ENCODE measurements at regions not wholly inside any gene's neighbourhood (a gene's known extent, or its start where the extent isn't known, plus 50 kb on each side); places are given as distances from the start of the nearest gene placed in this dataset.
A peak's percentile ranks its signal among the peaks of the same experiment; 100 is the strongest.

- Mint-ChIP-seq H3K9me3 (peaks cover 0 to 37% (median 7%) of the 10 kb centered on the region in 9 donors), H3K27ac (no peak overlapping the region), H3K4me1 (no peaks in the 10 kb centered on the region), H3K36me3 (no peaks in the 10 kb centered on the region), H3K4me3 (no peak overlapping the region), H3K27me3 (no peaks in the 10 kb centered on the region)
- no peak for ATAC-seq
- no peak for DNase-seq
- POLR2A ChIA-PET = no interaction called here
Measured at GRCh38 chr13:68145852-68146251, 915.7 kb upstream of the PCDH9 start.

- DNase-seq = no peak
- Mint-ChIP-seq H3K36me3 (no peaks in the 10 kb centered on the region), H3K27me3 (no peaks in the 10 kb centered on the region), H3K27ac (no peak overlapping the region), H3K9me3 (peaks cover 3 to 25% (median 12%) of the 10 kb centered on the region in 9 donors), H3K4me1 (no peaks in the 10 kb centered on the region), H3K4me3 (peak overlapping the region in 1 of 10 donors; percentile 57)
- POLR2A ChIA-PET = no interaction called here
- ATAC-seq = no peak
Measured at GRCh38 chr13:68128297-68128915, 898.3 kb upstream of the PCDH9 start.

GRCh38 chr13:68125087-68125480 is 894.9 kb upstream of the PCDH9 start:
- ATAC-seq (no peak), DNase-seq (no peak)
- no peaks in the 10 kb centered on the region for H3K4me1 Mint-ChIP-seq
- POLR2A ChIA-PET = no interaction called here
- H3K4me3 Mint-ChIP-seq = no peak overlapping the region
- peaks cover 0 to 13% (median 7%) of the 10 kb centered on the region in 9 donors for H3K9me3 Mint-ChIP-seq
- no peak overlapping the region for H3K27ac Mint-ChIP-seq
- no peaks in the 10 kb centered on the region for H3K27me3 Mint-ChIP-seq
- no peaks in the 10 kb centered on the region for H3K36me3 Mint-ChIP-seq

- POLR2A ChIA-PET = no interaction called here
- no peaks in the 10 kb centered on the region for H3K27me3 Mint-ChIP-seq
- ATAC-seq (no peak), DNase-seq (no peak)
- H3K27ac Mint-ChIP-seq = no peak overlapping the region
- H3K4me1 Mint-ChIP-seq = no peaks in the 10 kb centered on the region
- no peaks in the 10 kb centered on the region for H3K36me3 Mint-ChIP-seq
- H3K9me3 Mint-ChIP-seq = peaks cover 0 to 11% (median 7%) of the 10 kb centered on the region in 9 donors
- no peak overlapping the region for H3K4me3 Mint-ChIP-seq
Measured at GRCh38 chr13:68124437-68125086, 894.4 kb upstream of the PCDH9 start.

- Mint-ChIP-seq H3K36me3 (peaks cover 0 to 13% (median 0%) of the 10 kb centered on the region in 3 donors), H3K4me1 (no peaks in the 10 kb centered on the region), H3K4me3 (no peak overlapping the region), H3K27ac (no peak overlapping the region), H3K9me3 (peaks cover 8 to 48% (median 21%) of the 10 kb centered on the region in 9 donors), H3K27me3 (no peaks in the 10 kb centered on the region)
- no peak for ATAC-seq
- POLR2A ChIA-PET = no interaction called here
- no peak for DNase-seq
Measured at GRCh38 chr13:68110178-68110768, 880.1 kb upstream of the PCDH9 start.

GRCh38 chr13:68107667-68108066 is 877.5 kb upstream of the PCDH9 start:
- Mint-ChIP-seq H3K27me3 (no peaks in the 10 kb centered on the region), H3K9me3 (peaks cover 8 to 49% (median 19%) of the 10 kb centered on the region in 9 donors), H3K4me3 (no peak overlapping the region), H3K4me1 (no peaks in the 10 kb centered on the region), H3K36me3 (peaks cover 0 to 13% (median 0%) of the 10 kb centered on the region in 3 donors), H3K27ac (no peak overlapping the region)
- DNase-seq (no peak), ATAC-seq (no peak)
- POLR2A ChIA-PET = no interaction called here

GRCh38 chr13:68099631-68100030 is 869.5 kb upstream of the PCDH9 start:
- H3K27ac Mint-ChIP-seq = no peak overlapping the region
- POLR2A ChIA-PET = no interaction called here
- no peaks in the 10 kb centered on the region for H3K27me3 Mint-ChIP-seq
- DNase-seq (no peak), ATAC-seq (no peak)
- H3K9me3 Mint-ChIP-seq = peaks cover 7 to 35% (median 20%) of the 10 kb centered on the region in 9 donors
- H3K4me1 Mint-ChIP-seq = no peaks in the 10 kb centered on the region
- H3K4me3 Mint-ChIP-seq = no peak overlapping the region
- H3K36me3 Mint-ChIP-seq = peaks cover 0 to 7% (median 0%) of the 10 kb centered on the region in 3 donors

- Mint-ChIP-seq H3K4me1 (no peaks in the 10 kb centered on the region), H3K4me3 (no peak overlapping the region), H3K36me3 (no peaks in the 10 kb centered on the region), H3K9me3 (peaks cover 3 to 31% (median 4%) of the 10 kb centered on the region in 9 donors), H3K27ac (no peak overlapping the region), H3K27me3 (no peaks in the 10 kb centered on the region)
- POLR2A ChIA-PET = no interaction called here
- DNase-seq (no peak), ATAC-seq (no peak)
Measured at GRCh38 chr13:68081061-68081460, 850.9 kb upstream of the PCDH9 start.

- POLR2A ChIA-PET = no interaction called here
- Mint-ChIP-seq H3K4me3 (no peak overlapping the region), H3K9me3 (peaks cover 1 to 28% (median 6%) of the 10 kb centered on the region in 9 donors), H3K27me3 (no peaks in the 10 kb centered on the region), H3K27ac (no peak overlapping the region), H3K4me1 (no peaks in the 10 kb centered on the region), H3K36me3 (no peaks in the 10 kb centered on the region)
- no peak for DNase-seq
- ATAC-seq = no peak
Measured at GRCh38 chr13:68078874-68079273, 848.7 kb upstream of the PCDH9 start.

GRCh38 chr13:68078469-68078868 is 848.3 kb upstream of the PCDH9 start:
- Mint-ChIP-seq H3K9me3 (peaks cover 0 to 24% (median 8%) of the 10 kb centered on the region in 9 donors), H3K27ac (no peak overlapping the region), H3K27me3 (no peaks in the 10 kb centered on the region), H3K36me3 (no peaks in the 10 kb centered on the region), H3K4me3 (no peak overlapping the region), H3K4me1 (no peaks in the 10 kb centered on the region)
- no peak for DNase-seq
- ATAC-seq = no peak
- POLR2A ChIA-PET = no interaction called here

GRCh38 chr13:68076046-68076445 is 845.9 kb upstream of the PCDH9 start:
- Mint-ChIP-seq H3K27ac (no peak overlapping the region), H3K4me1 (no peaks in the 10 kb centered on the region), H3K27me3 (no peaks in the 10 kb centered on the region), H3K9me3 (peaks cover 0 to 23% (median 11%) of the 10 kb centered on the region in 9 donors), H3K36me3 (no peaks in the 10 kb centered on the region), H3K4me3 (no peak overlapping the region)
- ATAC-seq (no peak), DNase-seq (no peak)
- POLR2A ChIA-PET = no interaction called here

- Mint-ChIP-seq H3K36me3 (no peaks in the 10 kb centered on the region), H3K4me3 (no peak overlapping the region), H3K27me3 (no peaks in the 10 kb centered on the region), H3K27ac (no peak overlapping the region), H3K9me3 (peaks cover 0 to 15% (median 8%) of the 10 kb centered on the region in 9 donors), H3K4me1 (no peaks in the 10 kb centered on the region)
- ATAC-seq = no peak
- POLR2A ChIA-PET = no interaction called here
- DNase-seq = no peak
Measured at GRCh38 chr13:68066879-68067513, 836.9 kb upstream of the PCDH9 start.

GRCh38 chr13:68064001-68064770 is 834.0 kb upstream of the PCDH9 start:
- DNase-seq = no peak
- POLR2A ChIA-PET = no interaction called here
- H3K36me3 Mint-ChIP-seq = no peaks in the 10 kb centered on the region
- no peak overlapping the region for H3K4me3 Mint-ChIP-seq
- no peak overlapping the region for H3K27ac Mint-ChIP-seq
- ATAC-seq = no peak
- H3K4me1 Mint-ChIP-seq = no peaks in the 10 kb centered on the region
- no peaks in the 10 kb centered on the region for H3K27me3 Mint-ChIP-seq
- peaks cover 0 to 12% (median 5%) of the 10 kb centered on the region in 9 donors for H3K9me3 Mint-ChIP-seq

All from naive thymus-derived CD8-positive, alpha-beta T cell (primary cell).